HCT116 (cell line): ENCODE measurements at regions not wholly inside any gene's neighbourhood (a gene's known extent, or its start where the extent isn't known, plus 50 kb on each side); places are given as distances from the start of the nearest gene placed in this dataset.

Experiments used
- ATAC-seq: fragments of 200-7000 bp; cut with Tn5 transposase; 2 replicates; pipeline ENCODE4 v1.9.1; 2020; ENCODE audit warnings: mild to moderate bottlenecking, moderate library complexity
- BruUV-seq: library from RNA; stranded (reverse); fragments of 400-500 nt; replicated peaks from 2 replicates; lab custom pipeline; 2021; lab: Mats Ljungman, UMichigan
- CTCF ChIA-PET: fragments of 300-600 bp; sonication (Branson Sonifier 250); formaldehyde crosslinking; loops from one replicate; lab custom pipeline; 2021; ENCODE audit warnings: antibody characterized with exemption; lab: Charles Lee
- POLR2A ChIA-PET: fragments of 300-600, 350-600 bp; sonication (Branson Sonifier 250); formaldehyde crosslinking; loops from one replicate; lab custom pipeline; 2021; ENCODE audit warnings: antibody characterized with exemption; lab: Charles Lee
- RAD21 ChIA-PET, 2 experiments: fragments of 300-600 bp; sonication (Branson Sonifier 250); formaldehyde crosslinking; loops; one replicate each; lab custom pipeline; 2023; ENCODE audit warnings: low total read pairs in 2 of 2; ENCODE audit not compliant: uncharacterized antibody in 2 of 2, unreplicated experiment in 2 of 2, low non-redundant PET in 1 of 2; lab: Charles Lee
- DNase-seq: peaks from one replicate; pipeline ENCODE4 v3.0.0-alpha.2; 2010; ENCODE audit warnings: low read depth, low spot score
- H2AFZ ChIP-seq: fragments of 200-600 bp; shearing (Covaris generic), sonication (generic); 2 replicates; pipeline ENCODE4 v1.6.1; 2017; ENCODE audit warnings: low read depth, mixed run types, mixed read lengths, antibody characterized with exemption, low read length; ENCODE audit not compliant: poor library complexity, severe bottlenecking
- H3K27ac ChIP-seq: 2 replicates; pipeline ENCODE4 v1.5.1; 2012; ENCODE audit warnings: low read depth, low read length
- H3K27me3 ChIP-seq: fragments of 200-600 bp; sonication (generic); 2 replicates; pipeline ENCODE4 v1.6.1; 2016; ENCODE audit warnings: mixed run types, low read length, mixed read lengths; ENCODE audit not compliant: insufficient read depth
- H3K36me3 ChIP-seq, 2 experiments: fragments of 200-500 bp in 1 of 2; fragments of 200-600 bp in 1 of 2; sonication (Bioruptor generic) in 1 of 2; sonication (generic) in 1 of 2; 2 replicates each; pipeline versions ENCODE4 v1.5.1 to v1.6.1; 2014 to 2016; ENCODE audit warnings: low read length in 2 of 2, inconsistent platforms in 1 of 2, mixed read lengths in 1 of 2, mixed run types in 1 of 2; ENCODE audit not compliant: insufficient read depth in 2 of 2, control insufficient read depth in 1 of 2
- H3K4me1 ChIP-seq, 2 experiments: fragments of 200-600 bp in 1 of 2; sonication (generic) in 1 of 2; 2 replicates each; pipeline versions ENCODE4 v1.5.1 to v1.6.1; 2012 to 2017; ENCODE audit warnings: low read length in 2 of 2, inconsistent platforms in 1 of 2, mild to moderate bottlenecking in 1 of 2, mixed read lengths in 1 of 2, mixed run types in 1 of 2, moderate library complexity in 1 of 2; ENCODE audit not compliant: insufficient read depth in 2 of 2, control insufficient read depth in 1 of 2
- H3K4me2 ChIP-seq: fragments of 200-600 bp; sonication (generic); 2 replicates; pipeline ENCODE4 v1.6.1; 2017; ENCODE audit warnings: mixed run types, low read length, mixed read lengths
- H3K4me3 ChIP-seq, 2 experiments: fragments of 200-600 bp in 1 of 2; sonication (generic) in 1 of 2; replicated peaks in 1 of 2; 2 replicates each; pipeline ENCODE4 v1.5.1; 2011 to 2016; ENCODE audit warnings: low read length in 2 of 2, control low read depth in 1 of 2, low read depth in 1 of 2, mild to moderate bottlenecking in 1 of 2, mixed read lengths in 1 of 2, mixed run types in 1 of 2
- H3K79me2 ChIP-seq: fragments of 200-600 bp; sonication (generic); 2 replicates; pipeline ENCODE4 v1.6.1; 2017; ENCODE audit warnings: mild to moderate bottlenecking, mixed run types, low read length, moderate library complexity, mixed read lengths; ENCODE audit not compliant: insufficient read depth
- H3K9ac ChIP-seq: fragments of 200-600 bp; sonication (generic); 2 replicates; pipeline ENCODE4 v1.6.1; 2016; ENCODE audit warnings: low read length, mixed read lengths
- H3K9me2 ChIP-seq: fragments of 200-600 bp; sonication (generic), shearing (Covaris generic); 2 replicates; pipeline ENCODE4 v1.6.1; 2017; ENCODE audit warnings: mixed run types, mild to moderate bottlenecking, moderate library complexity; ENCODE audit not compliant: insufficient read depth
- H3K9me3 ChIP-seq, 2 experiments: fragments of 200-500 bp in 1 of 2; fragments of 200-600 bp in 1 of 2; sonication (Bioruptor generic) in 1 of 2; sonication (generic) in 1 of 2; 2 replicates each; pipeline ENCODE4 v1.6.1; 2014 to 2017; ENCODE audit warnings: low read length in 2 of 2, mixed read lengths in 2 of 2, inconsistent platforms in 1 of 2, low read depth in 1 of 2, mild to moderate bottlenecking in 1 of 2, mixed run types in 1 of 2, moderate library complexity in 1 of 2; ENCODE audit not compliant: control insufficient read depth in 1 of 2, insufficient read depth in 1 of 2
- H4K20me1 ChIP-seq: fragments of 200-600 bp; sonication (generic), shearing (Covaris generic); 2 replicates; pipeline ENCODE4 v1.6.1; 2017; ENCODE audit warnings: mixed run types, mild to moderate bottlenecking, moderate library complexity; ENCODE audit not compliant: insufficient read depth
- CEBPB ChIP-seq: IDR thresholded peaks from 2 replicates; pipeline ENCODE4 v1.6.1; 2012; ENCODE audit warnings: low read depth
- EGR1 ChIP-seq: IDR thresholded peaks from 2 replicates; pipeline ENCODE4 v1.6.1; 2012; ENCODE audit warnings: low read depth
- EZH2 ChIP-seq: fragments of 200-600 bp; sonication (generic); IDR thresholded peaks from 2 replicates; pipeline ENCODE4 v1.6.1; 2017; ENCODE audit warnings: antibody characterized with exemption, mixed run types
- EZH2phosphoT487 ChIP-seq: fragments of 200-600 bp; IDR thresholded peaks from 2 replicates; pipeline ENCODE4 v1.6.1; 2018; ENCODE audit warnings: antibody characterized with exemption, borderline replicate concordance
- FOSL1 ChIP-seq: IDR thresholded peaks from 2 replicates; pipeline ENCODE4 v1.6.1; 2012; ENCODE audit warnings: low read depth
- MAX ChIP-seq: IDR thresholded peaks from 2 replicates; pipeline ENCODE4 v1.6.1; 2012
- POLR2A ChIP-seq: IDR thresholded peaks from 2 replicates; pipeline ENCODE4 v1.7.0; 2011; ENCODE audit warnings: borderline replicate concordance; ENCODE audit not compliant: insufficient read depth, insufficient read length; ENCODE audit errors: extremely low read depth
- REST ChIP-seq: IDR thresholded peaks from 2 replicates; pipeline ENCODE4 v1.6.1; 2012; ENCODE audit warnings: low read depth
- SP1 ChIP-seq: IDR thresholded peaks from 2 replicates; pipeline ENCODE4 v1.6.1; 2012; ENCODE audit warnings: low read depth
- SRF ChIP-seq: IDR thresholded peaks from 2 replicates; pipeline ENCODE4 v1.6.1; 2012; ENCODE audit warnings: low read depth
- TCF7L2 ChIP-seq: IDR thresholded peaks from 2 replicates; pipeline ENCODE4 v1.7.0; 2011; ENCODE audit warnings: borderline replicate concordance, inconsistent platforms; ENCODE audit not compliant: insufficient read depth, insufficient read length; ENCODE audit errors: extremely low read depth
- YY1 ChIP-seq: IDR thresholded peaks from 2 replicates; pipeline ENCODE4 v1.6.1; 2011; ENCODE audit warnings: low read length, low read depth, moderate library complexity, mild to moderate bottlenecking; ENCODE audit not compliant: insufficient replicate concordance; ENCODE audit errors: extremely low read depth
- ZFX ChIP-seq: fragments of 450-650 bp; IDR thresholded peaks from 2 replicates; pipeline ENCODE4 v1.6.1; 2017
- intact Hi-C: fragments of 100-400 bp; cut with micrococcal nuclease; formaldehyde crosslinking; loops from 2 replicates; pipeline ENCODE4 v1.10.0; 2022
- TF ChIP-seq, protein P1 (sequence below), 3 experiments: fragments of 200-600 bp in 1 of 3; sonication (generic) in 1 of 3; IDR thresholded peaks in 2 of 3; conservative IDR thresholded peaks in 1 of 3; 2 replicates each; pipeline ENCODE4 v1.5.1; 2012 to 2017; ENCODE audit warnings: low read depth in 2 of 3, low read length in 2 of 3, antibody characterized with exemption in 1 of 3, borderline replicate concordance in 1 of 3, control low read depth in 1 of 3, mild to moderate bottlenecking in 1 of 3, mixed read lengths in 1 of 3, mixed run types in 1 of 3, moderate library complexity in 1 of 3; ENCODE audit not compliant: insufficient read depth in 1 of 3

- no peaks in the 10 kb centered on the region for H4K20me1 ChIP-seq
- no peak overlapping the region for H3K4me3 ChIP-seq
- POLR2A ChIA-PET = no interaction called here
- BruUV-seq = no TSS peak
- RAD21 ChIA-PET = no interaction called here
- ATAC-seq = no peak
- H3K4me2 ChIP-seq = no peak overlapping the region
- CTCF ChIA-PET = interaction anchor here (0.7 to 1.3 kb wide), 2 partner anchors 15 to 20 kb away, joined by 3 read pairs; no protein-coding TSS in a partner anchor
- no peaks in the 10 kb centered on the region for H3K4me1 ChIP-seq
- H3K79me2 ChIP-seq = no peaks in the 10 kb centered on the region
- H3K9me2 ChIP-seq = no peaks in the 10 kb centered on the region
- H3K27ac ChIP-seq = no peak overlapping the region
- no peaks in the 10 kb centered on the region for H3K9me3 ChIP-seq
- no peak overlapping the region for H3K9ac ChIP-seq
- no peak overlapping the region for H2AFZ ChIP-seq
- intact Hi-C loops = no loop called here
- TF ChIP-seq SP1 = no peak
- no peak for TF ChIP-seq TCF7L2
- TF ChIP-seq EZH2 = no peak
- TF ChIP-seq, protein P1, sequence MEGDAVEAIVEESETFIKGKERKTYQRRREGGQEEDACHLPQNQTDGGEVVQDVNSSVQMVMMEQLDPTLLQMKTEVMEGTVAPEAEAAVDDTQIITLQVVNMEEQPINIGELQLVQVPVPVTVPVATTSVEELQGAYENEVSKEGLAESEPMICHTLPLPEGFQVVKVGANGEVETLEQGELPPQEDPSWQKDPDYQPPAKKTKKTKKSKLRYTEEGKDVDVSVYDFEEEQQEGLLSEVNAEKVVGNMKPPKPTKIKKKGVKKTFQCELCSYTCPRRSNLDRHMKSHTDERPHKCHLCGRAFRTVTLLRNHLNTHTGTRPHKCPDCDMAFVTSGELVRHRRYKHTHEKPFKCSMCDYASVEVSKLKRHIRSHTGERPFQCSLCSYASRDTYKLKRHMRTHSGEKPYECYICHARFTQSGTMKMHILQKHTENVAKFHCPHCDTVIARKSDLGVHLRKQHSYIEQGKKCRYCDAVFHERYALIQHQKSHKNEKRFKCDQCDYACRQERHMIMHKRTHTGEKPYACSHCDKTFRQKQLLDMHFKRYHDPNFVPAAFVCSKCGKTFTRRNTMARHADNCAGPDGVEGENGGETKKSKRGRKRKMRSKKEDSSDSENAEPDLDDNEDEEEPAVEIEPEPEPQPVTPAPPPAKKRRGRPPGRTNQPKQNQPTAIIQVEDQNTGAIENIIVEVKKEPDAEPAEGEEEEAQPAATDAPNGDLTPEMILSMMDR (IDR thresholded peaks at IDR 0.05 in 2 of 3, conservative IDR thresholded peaks at IDR 0.05 in 1 of 3; ENCODE audit: borderline replicate concordance in 1 of 3, insufficient read depth in 1 of 3, low read depth in 2 of 3, low read length in 2 of 3) = no peak
- TF ChIP-seq EGR1 = no peak
- no peak for TF ChIP-seq REST
- no peak for TF ChIP-seq FOSL1
- TF ChIP-seq SRF = no peak
- TF ChIP-seq ZFX = no peak
- no peak for TF ChIP-seq YY1
- no peak for TF ChIP-seq CEBPB
- no peak for TF ChIP-seq POLR2A
- no peak for TF ChIP-seq MAX
- TF ChIP-seq EZH2phosphoT487 = no peak
- TF ChIP-seq, all 23 proteins: peak for 0
- no peak for DNase-seq
- Histone ChIP-seq H3K27me3 (no peaks in the 10 kb centered on the region), H3K36me3 (no peaks in the 10 kb centered on the region)
Measured at GRCh38 chr2:64937687-64938491, 51.3 kb upstream of the SLC1A4 start.
